Stimulated activated CD8-positive, alpha-beta memory T cell treated with anti-CD3 and anti-CD28 coated beads, Interleukin-15, amount 100 ng/mL, for 24 hours (primary cell): ENCODE measurements at regions not wholly inside any gene's neighbourhood (a gene's known extent, or its start where the extent isn't known, plus 50 kb on each side); places are given as distances from the start of the nearest gene placed in this dataset.
"Not testable (repeated sequence)": the region's sequence is repeated elsewhere in the genome, so short reads cannot be mapped to it uniquely, and the experiment has no call there.

Experiments
- DNase-seq: peaks from one replicate; pipeline ENCODE4 v3.0.0-alpha.2; 2020; ENCODE audit warnings: low read depth

DNA sequence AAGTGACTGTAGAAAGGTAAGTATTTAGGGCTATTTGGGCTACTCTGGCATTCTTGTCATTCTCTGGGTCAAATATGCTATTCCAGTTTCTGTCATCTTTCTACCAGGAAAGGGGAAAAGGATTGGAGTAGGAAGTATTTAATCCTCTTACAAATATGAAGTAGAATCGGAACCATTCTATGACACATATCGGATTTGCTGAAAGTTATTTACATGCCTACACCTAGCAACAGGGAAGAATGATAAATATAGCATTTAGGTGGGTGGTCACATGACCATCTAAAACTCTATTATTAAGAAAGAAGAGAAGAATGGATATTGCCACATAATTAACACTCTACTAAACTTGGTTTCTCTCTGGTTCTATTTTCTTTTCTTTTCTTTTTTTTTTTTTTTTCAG is 1353.1 kb downstream of the ZPLD1 start:
- no peak for DNase-seq

DNA sequence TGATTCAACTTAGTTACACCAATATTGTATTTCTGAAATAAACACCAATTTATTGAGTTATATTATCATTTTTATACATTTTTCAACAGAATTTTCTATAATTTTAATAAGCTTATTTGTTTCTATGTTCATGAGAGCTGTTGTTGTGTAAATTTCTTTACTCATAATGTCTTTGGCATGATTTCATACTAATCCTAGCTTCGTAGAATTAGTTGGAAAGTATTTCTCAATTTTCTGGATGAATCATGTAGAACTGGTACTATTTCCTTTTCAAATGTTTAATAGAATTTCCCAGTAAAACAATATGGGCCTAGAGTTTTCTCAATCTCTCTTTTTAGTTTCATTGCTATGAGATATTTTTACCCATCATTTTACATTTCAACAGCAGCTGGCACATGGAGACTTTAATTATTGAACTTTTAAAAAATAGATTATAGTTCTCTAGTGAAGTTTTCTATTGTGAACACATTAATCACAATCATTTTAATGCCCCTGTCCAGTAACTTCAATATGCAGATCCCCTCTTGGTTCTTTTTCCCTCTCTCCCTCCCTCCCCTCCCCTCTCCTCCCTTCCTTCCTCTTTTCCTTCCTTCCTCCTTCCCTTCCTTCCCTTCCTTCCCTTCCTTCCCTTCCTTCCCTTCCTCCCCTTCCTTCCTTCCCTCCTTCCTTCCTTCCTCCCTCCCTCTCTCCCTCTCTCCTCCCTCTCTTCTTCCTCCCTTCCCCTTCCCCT is 1357.1 kb downstream of the ZPLD1 start:
- DNase-seq, result no peak

GRCh38 chr3:103794656-103795055 is 1359.8 kb downstream of the ZPLD1 start:
- no peak for DNase-seq

DNA sequence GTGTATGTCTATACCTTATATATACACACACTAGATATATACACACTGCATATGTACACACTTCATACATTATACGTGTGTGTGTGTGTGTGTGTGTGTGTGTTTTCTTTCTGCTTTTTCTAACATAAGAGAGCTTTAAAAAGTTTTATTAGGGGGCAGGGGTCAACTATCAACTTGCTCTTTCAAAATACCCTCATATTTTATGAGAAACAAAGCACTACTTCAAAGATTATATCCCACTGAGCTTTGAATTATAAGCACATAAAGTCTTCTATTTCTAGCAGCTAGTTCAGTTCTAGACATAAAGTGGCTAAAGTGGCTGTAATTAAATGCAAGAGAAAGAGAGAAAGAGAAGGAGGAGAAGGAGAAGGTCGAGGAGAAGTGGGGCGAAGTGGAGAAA is 1361.3 kb downstream of the ZPLD1 start:
- DNase-seq, result no peak

- DNase-seq, result no peak
Measured at GRCh38 chr3:103803787-103804186, 1369.0 kb downstream of the ZPLD1 start.

DNA sequence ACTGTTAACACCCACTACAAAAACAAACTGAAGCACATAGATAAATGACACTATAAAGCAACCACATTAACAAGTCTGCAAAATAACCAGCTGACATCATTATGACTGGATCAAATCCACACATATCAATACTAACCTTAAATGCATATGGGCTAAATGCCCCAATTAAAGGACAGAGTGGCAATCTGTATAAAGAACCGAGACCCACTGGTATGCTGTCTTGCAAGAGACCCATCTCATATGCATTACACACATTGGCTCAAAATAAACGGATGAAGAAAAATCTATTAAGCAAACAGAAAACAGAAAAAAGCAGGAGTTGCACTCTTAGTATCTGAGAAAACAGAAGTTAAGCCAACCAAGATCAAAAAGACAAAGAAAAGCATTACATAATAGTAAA is 1375.4 kb downstream of the ZPLD1 start:
- no peak for DNase-seq

DNA sequence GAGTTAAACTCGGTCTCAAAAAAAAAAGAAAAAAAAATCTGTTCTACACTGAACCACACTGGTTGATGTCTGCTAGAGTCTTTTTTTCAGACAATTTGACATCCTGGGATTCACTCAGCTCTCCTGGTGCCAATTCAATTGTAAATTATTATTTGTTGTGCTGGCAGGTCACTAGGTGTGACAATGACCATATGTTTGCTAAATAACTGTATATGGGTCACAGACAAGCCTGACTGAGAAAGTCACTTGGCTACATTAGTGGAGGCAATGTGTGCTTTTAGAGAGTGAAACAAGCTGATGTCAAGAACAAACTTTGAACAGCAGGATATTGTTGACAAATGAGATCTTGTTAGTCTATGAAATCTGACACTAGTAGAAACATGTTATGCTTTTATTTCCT is 1379.1 kb downstream of the ZPLD1 start:
- DNase-seq, result no peak

DNA sequence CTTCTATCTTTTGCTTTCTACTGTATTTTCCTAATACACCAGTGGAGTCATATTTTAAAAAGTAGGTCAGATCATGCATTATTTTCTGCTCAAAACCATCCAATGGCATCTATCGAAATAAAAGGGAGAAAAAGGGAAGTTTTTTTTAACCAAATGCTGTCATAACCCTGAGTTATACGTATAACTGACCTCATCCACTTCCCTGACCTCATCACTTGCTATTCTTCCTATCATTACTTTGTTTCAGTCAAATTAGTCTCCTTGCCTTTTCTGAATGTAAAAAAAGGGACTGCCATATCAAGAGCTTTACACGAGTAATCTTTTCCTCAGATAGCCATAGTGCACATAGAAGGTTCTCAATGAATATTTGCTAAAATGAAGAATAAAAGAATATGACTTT is 1383.6 kb downstream of the ZPLD1 start:
- DNase-seq, result no peak

- DNase-seq, result no peak
Measured at GRCh38 chr3:103818800-103819199, 1384.0 kb downstream of the ZPLD1 start.

DNA sequence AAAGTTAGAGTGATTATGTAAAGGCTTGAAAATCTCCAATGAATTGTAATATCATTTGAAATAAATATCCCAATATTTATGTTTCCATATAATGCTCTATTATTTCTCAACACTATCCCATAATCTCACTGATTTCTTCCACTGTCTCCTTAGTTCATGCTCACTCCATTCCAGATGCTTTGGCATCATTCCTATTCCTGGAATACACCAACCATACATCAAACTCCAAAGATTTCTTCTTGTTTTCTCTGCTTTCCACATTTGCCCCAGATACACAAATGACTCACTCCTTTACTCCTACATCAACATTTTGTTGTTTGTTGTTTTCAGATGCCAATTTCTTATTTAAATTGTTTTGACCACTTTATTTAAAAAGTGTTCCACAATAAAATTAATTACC is 1390.8 kb downstream of the ZPLD1 start:
- no peak for DNase-seq

DNA sequence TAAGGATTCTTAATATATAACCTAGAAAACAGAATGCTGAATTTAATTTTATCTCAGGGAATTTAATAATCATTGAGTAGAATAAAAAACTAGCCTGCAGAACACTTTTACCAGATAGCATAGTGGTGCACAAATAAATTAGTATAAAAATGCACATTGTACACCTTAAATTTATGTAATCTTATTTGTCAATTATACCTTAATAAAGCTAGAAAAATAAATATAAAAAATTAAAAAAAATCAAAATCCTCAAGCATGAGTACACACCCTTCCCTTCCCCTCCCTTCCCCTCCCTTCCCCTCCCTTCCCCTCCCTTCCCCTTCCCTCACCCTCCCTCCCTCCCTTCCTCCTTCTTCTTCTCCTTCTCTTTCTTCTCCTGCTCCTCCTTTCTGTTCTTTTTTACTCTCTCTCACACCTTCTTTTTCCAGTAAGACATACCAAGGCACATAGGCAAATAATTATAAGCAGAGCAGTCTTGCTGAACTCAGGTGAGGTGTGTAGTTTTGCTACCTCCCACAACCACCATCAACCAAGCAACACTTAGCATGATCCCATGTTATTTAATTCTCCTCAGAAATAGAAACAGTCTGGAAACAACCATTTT is 1395.0 kb downstream of the ZPLD1 start:
- DNase-seq, result no peak

- DNase-seq, result no peak
Measured at GRCh38 chr3:103847081-103848062, 1412.6 kb downstream of the ZPLD1 start.

- DNase-seq, result no peak
Measured at GRCh38 chr3:103851793-103852192, 1417.0 kb downstream of the ZPLD1 start.

- no peak for DNase-seq
Measured at GRCh38 chr3:103862415-103862814, 1427.6 kb downstream of the ZPLD1 start.

DNA sequence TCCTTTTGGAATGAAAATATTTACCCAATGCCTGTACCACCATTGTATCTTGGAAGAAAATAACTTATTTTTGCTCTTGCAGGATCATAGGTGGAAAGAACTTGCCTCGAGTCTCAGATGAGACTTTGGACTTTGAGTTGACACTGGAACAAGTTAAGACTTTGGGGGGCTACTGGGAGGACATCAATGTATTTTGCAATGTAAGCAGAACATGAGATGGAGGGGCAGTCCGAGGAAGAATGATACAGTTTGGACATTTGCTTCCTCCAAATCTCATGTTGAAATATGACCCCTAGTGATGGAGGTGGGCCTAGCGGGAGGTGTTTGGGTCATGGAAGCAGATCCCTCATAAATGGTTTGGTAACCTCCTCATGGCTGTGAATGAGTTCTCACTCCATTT is 1428.6 kb downstream of the ZPLD1 start:
- no peak for DNase-seq

GRCh38 chr3:103866113-103866512 is 1431.3 kb downstream of the ZPLD1 start:
- no peak for DNase-seq

DNA sequence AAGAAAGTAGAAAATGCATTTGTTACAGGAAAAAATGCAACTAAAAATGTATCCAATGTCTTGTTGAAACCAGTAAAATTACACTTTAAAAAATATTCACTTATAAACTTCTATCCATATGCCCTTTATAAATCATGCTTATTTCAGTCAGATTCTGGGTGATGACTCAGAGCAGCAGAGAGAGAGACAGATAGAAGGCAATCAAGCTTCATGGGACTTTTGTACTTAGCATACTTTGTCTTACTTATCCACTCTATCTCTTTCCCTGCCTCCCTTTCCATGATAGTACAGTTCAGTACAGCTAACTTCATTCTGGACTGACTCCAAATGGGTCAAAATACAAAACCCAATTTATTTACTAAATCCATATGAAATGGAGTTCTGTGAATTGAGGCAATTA is 1438.2 kb downstream of the ZPLD1 start:
- DNase-seq, result no peak

- no peak for DNase-seq
Measured at GRCh38 chr3:103873897-103874545, 1439.2 kb downstream of the ZPLD1 start.

GRCh38 chr3:103881809-103882208 is 1447.0 kb downstream of the ZPLD1 start:
- DNase-seq, result not testable (repeated sequence)

DNA sequence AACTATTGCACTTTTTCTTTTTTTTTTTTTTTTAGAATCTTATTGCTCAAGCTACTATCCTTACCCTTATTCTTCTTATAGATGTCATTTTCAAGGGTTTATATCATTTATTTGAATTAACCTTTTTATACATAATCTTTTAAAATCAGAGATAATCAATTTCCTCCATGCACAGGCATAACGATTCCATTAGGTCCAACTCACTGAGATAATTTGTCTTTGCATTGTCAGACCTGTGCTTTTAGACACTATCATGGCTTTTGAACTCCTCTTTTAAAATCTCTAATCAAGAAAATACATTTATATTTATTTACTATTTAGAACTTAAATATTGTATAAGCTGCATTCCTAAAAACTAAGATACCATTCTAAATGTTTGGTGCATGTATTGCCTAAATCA is 1454.9 kb downstream of the ZPLD1 start:
- DNase-seq, result no peak

DNA sequence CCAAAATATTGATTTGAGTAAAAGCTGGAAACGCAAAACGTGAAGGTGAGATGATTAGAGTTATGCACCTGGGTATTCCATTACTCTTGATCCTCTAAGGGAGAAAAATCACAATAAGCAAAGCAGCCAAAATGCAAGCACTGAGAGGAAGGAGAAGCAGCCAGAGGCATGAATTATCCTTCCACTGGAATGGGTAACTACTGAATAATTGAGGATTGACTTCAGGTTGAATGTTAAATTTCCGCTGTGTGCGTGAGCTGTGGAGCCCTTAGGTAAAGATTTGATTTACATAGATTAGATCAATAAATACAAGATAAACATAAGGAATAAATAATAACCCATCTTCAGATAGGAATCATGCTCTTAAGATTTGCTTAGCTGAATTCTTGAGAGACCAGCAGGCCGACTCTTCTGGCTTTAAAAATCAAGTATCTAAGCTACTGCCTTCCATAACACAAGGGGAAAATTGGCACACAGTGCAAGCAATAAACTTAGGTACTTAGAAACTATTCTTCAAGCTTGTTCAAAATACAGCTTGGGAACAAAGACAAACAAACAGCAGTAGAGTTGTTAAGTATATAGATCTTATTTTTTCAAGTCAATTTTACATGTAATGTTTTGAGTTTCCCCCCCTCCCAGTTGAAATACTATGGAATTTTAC is 1459.5 kb downstream of the ZPLD1 start:
- DNase-seq, result no peak

DNA sequence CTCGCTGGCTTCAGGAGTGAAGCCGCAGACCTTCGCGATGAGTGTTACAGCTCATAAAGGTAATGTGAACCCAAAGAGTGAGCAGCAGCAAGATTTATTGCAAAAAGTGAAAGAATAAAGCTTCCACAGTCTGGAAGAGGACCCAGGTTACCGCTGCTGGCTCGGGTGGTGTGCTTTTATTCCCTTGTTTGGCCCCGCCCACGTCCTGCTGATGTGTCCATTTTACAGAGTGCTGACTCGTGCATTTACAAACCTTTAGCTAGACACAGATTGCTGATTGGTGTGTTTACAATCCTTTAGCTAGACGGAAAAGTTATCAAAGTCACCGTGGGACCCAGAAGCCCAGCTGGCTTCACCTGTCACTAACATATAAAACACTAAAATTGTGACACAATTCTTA is 1464.5 kb downstream of the ZPLD1 start:
- DNase-seq, result no peak
